Trophoblast cell (in vitro differentiated cells and primary cell): ENCODE measurements at regions not wholly inside any gene's neighbourhood (a gene's known extent, or its start where the extent isn't known, plus 50 kb on each side); places are given as distances from the start of the nearest gene placed in this dataset.

Source experiments
- DNase-seq, 2 donors: peaks; one replicate each; pipeline ENCODE4 v3.0.0-alpha.2; 2016
- H2AFZ ChIP-seq: 2 replicates; pipeline ENCODE4 v1.6.1; 2013; ENCODE audit warnings: low read length, moderate library complexity, mild to moderate bottlenecking; ENCODE audit not compliant: insufficient read depth, poor library complexity
- H2AK5ac ChIP-seq: 2 replicates; pipeline ENCODE4 v1.6.1; 2013; ENCODE audit warnings: mild to moderate bottlenecking, low read length
- H2BK120ac ChIP-seq: 2 replicates; pipeline ENCODE4 v1.6.1; 2013; ENCODE audit warnings: low read length, mild to moderate bottlenecking, moderate library complexity; ENCODE audit not compliant: insufficient read depth, poor library complexity
- H2BK12ac ChIP-seq: 2 replicates; pipeline ENCODE4 v1.6.1; 2013; ENCODE audit warnings: mild to moderate bottlenecking, low read length, moderate library complexity
- H2BK5ac ChIP-seq: 2 replicates; pipeline ENCODE4 v1.6.1; 2013; ENCODE audit warnings: low read length, low read depth, moderate library complexity, mild to moderate bottlenecking; ENCODE audit not compliant: poor library complexity
- H3K14ac ChIP-seq: 2 replicates; pipeline ENCODE4 v1.6.1; 2013; ENCODE audit warnings: mild to moderate bottlenecking, low read length
- H3K18ac ChIP-seq: 2 replicates; pipeline ENCODE4 v1.6.1; 2013; ENCODE audit warnings: mild to moderate bottlenecking, low read length
- H3K23ac ChIP-seq: 2 replicates; pipeline ENCODE4 v1.6.1; 2013; ENCODE audit warnings: low read length
- H3K27ac ChIP-seq: 2 replicates; pipeline ENCODE4 v1.5.1; 2013; ENCODE audit warnings: low read depth, mild to moderate bottlenecking, inconsistent platforms, low read length, moderate library complexity
- H3K27me3 ChIP-seq: 2 replicates; pipeline ENCODE4 v1.6.1; 2013; ENCODE audit warnings: inconsistent platforms, mild to moderate bottlenecking, low read length, moderate library complexity; ENCODE audit not compliant: insufficient read depth
- H3K36me3 ChIP-seq, 2 experiments: 1 replicate in 1 of 2; 2 replicates in 1 of 2; pipeline ENCODE4 v1.6.1; 2013; ENCODE audit warnings: low read length in 2 of 2, mild to moderate bottlenecking in 2 of 2, moderate library complexity in 1 of 2; ENCODE audit not compliant: insufficient read depth in 2 of 2, control insufficient read depth in 1 of 2
- H3K4ac ChIP-seq: 2 replicates; pipeline ENCODE4 v1.6.1; 2013; ENCODE audit warnings: low read depth, mild to moderate bottlenecking, low read length, moderate library complexity
- H3K4me1 ChIP-seq, 2 experiments: 1 replicate in 1 of 2; 2 replicates in 1 of 2; pipeline ENCODE4 v1.6.1; 2013; ENCODE audit warnings: low read length in 2 of 2, mild to moderate bottlenecking in 2 of 2, moderate library complexity in 1 of 2; ENCODE audit not compliant: insufficient read depth in 2 of 2, control insufficient read depth in 1 of 2
- H3K4me2 ChIP-seq: 2 replicates; pipeline ENCODE4 v1.6.1; 2013; ENCODE audit warnings: inconsistent platforms, mild to moderate bottlenecking, low read length, moderate library complexity
- H3K4me3 ChIP-seq: 2 replicates; pipeline ENCODE4 v1.5.1; 2013; ENCODE audit warnings: mild to moderate bottlenecking, low read depth, low read length, inconsistent platforms
- H3K79me1 ChIP-seq: one replicate; pipeline ENCODE4 v1.6.1; 2013; ENCODE audit warnings: low read length
- H3K79me2 ChIP-seq: 2 replicates; pipeline ENCODE4 v1.6.1; 2013; ENCODE audit warnings: low read length, mild to moderate bottlenecking; ENCODE audit not compliant: control insufficient read depth, insufficient read depth, poor library complexity
- H3K9ac ChIP-seq: 2 replicates; pipeline ENCODE4 v1.6.1; 2013; ENCODE audit warnings: mild to moderate bottlenecking, low read length
- H3K9me3 ChIP-seq: 2 replicates; pipeline ENCODE4 v1.6.1; 2013; ENCODE audit warnings: low read depth, mild to moderate bottlenecking, control low read depth, inconsistent platforms, low read length; ENCODE audit not compliant: insufficient read depth
- H4K12ac ChIP-seq: 2 replicates; pipeline ENCODE4 v1.6.1; 2013; ENCODE audit warnings: low read depth, mild to moderate bottlenecking, low read length, moderate library complexity
- H4K8ac ChIP-seq: 2 replicates; pipeline ENCODE4 v1.6.1; 2013; ENCODE audit warnings: low read depth, mild to moderate bottlenecking, low read length, moderate library complexity
- H4K91ac ChIP-seq: one replicate; pipeline ENCODE4 v1.6.1; 2013; ENCODE audit warnings: low read depth, mild to moderate bottlenecking, low read length, moderate library complexity
- WGBS: extraction: QIAGEN DNeasy Blood & Tissue Kit; methylation state at CpG from one replicate; pipeline ENCODE4 v1.1.7; 2013; ENCODE audit warnings: missing lambda C conversion rate; ENCODE audit not compliant: insufficient read length, insufficient coverage; ENCODE audit errors: extremely low coverage; 5-methylcytosine and 5-hydroxymethylcytosine counted together

GRCh38 chr13:109986851-109987250 is 200.5 kb upstream of the IRS2 start:
- H4K91ac ChIP-seq: no peak overlapping the region
- H3K79me1 ChIP-seq: no peaks in the 10 kb centered on the region
- H3K4ac ChIP-seq: no peak overlapping the region
- no peaks in the 10 kb centered on the region for H3K27me3 ChIP-seq
- H3K9ac ChIP-seq: no peak overlapping the region
- H2AFZ ChIP-seq: no peak overlapping the region
- H3K4me3 ChIP-seq: no peak overlapping the region
- H3K23ac ChIP-seq: no peak overlapping the region
- H3K18ac ChIP-seq: no peak overlapping the region
- H2BK12ac ChIP-seq: no peak overlapping the region
- no peak overlapping the region for H3K14ac ChIP-seq
- H3K27ac ChIP-seq: no peak overlapping the region
- no CpG with 5 or more reads among the region's 1 CpG for WGBS
- no peak for DNase-seq
- H2BK5ac ChIP-seq: no peak overlapping the region
- H2AK5ac ChIP-seq: no peak overlapping the region
- no peak overlapping the region for H4K12ac ChIP-seq
- H4K8ac ChIP-seq: no peak overlapping the region
- H3K4me2 ChIP-seq: no peak overlapping the region
- no peaks in the 10 kb centered on the region for H3K9me3 ChIP-seq
- no peaks in the 10 kb centered on the region for H3K79me2 ChIP-seq
- H3K4me1 ChIP-seq: no peaks in the 10 kb centered on the region
- H2BK120ac ChIP-seq: no peak overlapping the region
- H3K36me3 ChIP-seq: no peaks in the 10 kb centered on the region

DNA sequence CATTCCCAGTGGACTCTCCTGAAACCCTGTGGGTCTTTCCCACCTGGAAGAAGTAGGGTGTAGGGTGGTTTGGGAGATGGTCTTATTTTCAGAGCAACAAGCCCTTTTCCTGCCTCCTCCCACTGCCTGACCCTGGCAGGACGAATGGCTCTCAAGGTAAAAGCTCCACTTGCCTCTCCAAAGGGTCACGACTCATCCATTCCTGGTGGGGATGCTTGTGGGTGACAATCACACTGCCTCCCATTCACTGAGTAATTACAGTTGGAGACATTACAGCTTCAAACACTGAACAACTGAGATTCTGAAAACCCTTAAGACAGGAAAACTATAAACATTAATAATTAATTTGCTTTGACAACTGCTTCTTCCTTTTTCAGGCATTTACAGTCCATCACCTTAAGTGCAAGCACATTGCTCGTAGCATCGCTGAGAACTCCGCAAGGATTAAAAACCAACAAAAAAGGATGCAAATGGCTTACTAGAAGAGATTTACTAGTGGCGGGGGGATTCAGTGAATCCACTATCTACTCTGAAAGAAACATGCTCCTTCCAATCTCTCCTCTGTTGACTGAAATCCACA is 199.6 kb upstream of the IRS2 start:
- Histone ChIP-seq H2AFZ (no peak overlapping the region), H3K9ac (no peak overlapping the region), H4K91ac (no peak overlapping the region), H3K27me3 (no peaks in the 10 kb centered on the region), H2AK5ac (no peak overlapping the region), H3K4me2 (no peak overlapping the region), H3K23ac (no peak overlapping the region), H4K8ac (no peak overlapping the region), H3K36me3 (no peaks in the 10 kb centered on the region), H2BK5ac (no peak overlapping the region), H3K79me1 (no peaks in the 10 kb centered on the region), H3K4me1 (no peaks in the 10 kb centered on the region), H4K12ac (no peak overlapping the region), H3K4ac (no peak overlapping the region), H3K27ac (no peak overlapping the region), H3K79me2 (no peaks in the 10 kb centered on the region), H3K14ac (no peak overlapping the region), H2BK12ac (no peak overlapping the region), H3K4me3 (no peak overlapping the region), H2BK120ac (no peak overlapping the region), H3K9me3 (no peaks in the 10 kb centered on the region), H3K18ac (no peak overlapping the region)
- WGBS: no CpG with 5 or more reads among the region's 6 CpGs
- no peak for DNase-seq

DNA sequence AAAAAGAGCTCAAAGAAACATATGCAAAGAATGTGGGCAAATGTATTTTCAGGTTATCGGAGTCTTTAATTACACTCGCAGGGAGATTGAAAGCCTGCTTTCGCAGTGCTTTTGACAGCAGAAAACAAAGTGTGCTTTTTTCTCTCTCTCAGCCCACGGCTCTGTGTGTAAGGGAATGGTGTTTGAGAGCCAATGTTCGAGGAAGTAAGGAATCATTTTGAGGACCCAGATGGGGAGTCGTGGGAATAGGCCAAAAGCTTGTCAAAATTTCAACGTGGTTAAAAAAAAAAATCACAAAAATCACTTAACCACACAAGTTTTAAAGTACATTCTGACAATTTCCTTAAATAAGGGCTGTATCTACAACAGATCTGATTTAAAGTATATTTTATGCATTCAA is 197.1 kb upstream of the IRS2 start:
- Histone ChIP-seq H2BK120ac (no peak overlapping the region), H3K9ac (no peak overlapping the region), H2BK12ac (no peak overlapping the region), H3K27me3 (no peaks in the 10 kb centered on the region), H4K8ac (no peak overlapping the region), H3K4ac (no peak overlapping the region), H3K23ac (no peak overlapping the region), H3K4me2 (no peak overlapping the region), H4K91ac (no peak overlapping the region), H3K36me3 (no peaks in the 10 kb centered on the region), H3K4me1 (peaks cover 2 to 4% of the 10 kb centered on the region in 2 experiments), H4K12ac (no peak overlapping the region), H3K18ac (no peak overlapping the region), H2AFZ (no peak overlapping the region), H3K4me3 (no peak overlapping the region), H2AK5ac (no peak overlapping the region), H3K79me2 (no peaks in the 10 kb centered on the region), H3K9me3 (no peaks in the 10 kb centered on the region), H2BK5ac (no peak overlapping the region), H3K27ac (no peak overlapping the region), H3K79me1 (no peaks in the 10 kb centered on the region), H3K14ac (no peak overlapping the region)
- no CpG with 5 or more reads among the region's 7 CpGs for WGBS
- no peak for DNase-seq

DNA sequence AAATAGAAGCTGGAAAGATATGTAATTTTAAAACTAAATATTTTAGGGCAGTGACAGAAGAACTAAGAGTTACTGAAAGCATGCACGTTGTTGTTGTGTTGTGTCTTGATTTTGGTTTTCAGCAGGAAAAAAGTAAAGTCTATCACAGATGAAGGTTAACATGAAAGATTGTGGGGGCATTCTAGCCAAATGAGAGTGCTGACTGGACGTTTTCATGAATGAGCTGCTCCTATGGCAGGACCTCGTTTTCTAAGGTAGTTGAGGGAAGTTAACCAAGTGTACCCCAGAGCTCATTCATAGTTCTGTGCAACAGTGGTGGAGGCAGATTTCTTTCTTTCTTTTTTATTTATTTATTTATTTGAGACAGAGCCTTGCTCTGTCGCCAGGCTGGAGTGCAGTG is 194.6 kb upstream of the IRS2 start:
- Histone ChIP-seq H3K4me3 (no peak overlapping the region), H3K79me2 (peaks cover under 1% of the 10 kb centered on the region), H4K8ac (no peak overlapping the region), H4K12ac (no peak overlapping the region), H2AFZ (no peak overlapping the region), H3K4me2 (no peak overlapping the region), H4K91ac (no peak overlapping the region), H3K9ac (no peak overlapping the region), H3K9me3 (no peaks in the 10 kb centered on the region), H3K14ac (no peak overlapping the region), H2BK12ac (no peak overlapping the region), H3K27me3 (no peaks in the 10 kb centered on the region), H3K36me3 (no peaks in the 10 kb centered on the region), H3K23ac (no peak overlapping the region), H3K79me1 (peaks cover under 1% of the 10 kb centered on the region), H3K27ac (no peak overlapping the region), H2BK5ac (no peak overlapping the region), H3K4me1 (peaks cover 2 to 4% of the 10 kb centered on the region in 2 experiments), H3K4ac (no peak overlapping the region), H2BK120ac (no peak overlapping the region), H2AK5ac (no peak overlapping the region), H3K18ac (no peak overlapping the region)
- no CpG with 5 or more reads among the region's 4 CpGs for WGBS
- DNase-seq: no peak
